AG09319 (cell line): ENCODE measurements at regions not wholly inside any gene's neighbourhood (a gene's known extent, or its start where the extent isn't known, plus 50 kb on each side); places are given as distances from the start of the nearest gene placed in this dataset.

ENCODE experiments used
- DNase-seq: peaks from one replicate; pipeline ENCODE4 v3.0.0-alpha.2; 2010; ENCODE audit warnings: low read depth; ENCODE audit errors: extremely low read depth
- CTCF ChIP-seq: IDR thresholded peaks from 2 replicates; pipeline ENCODE4 v1.5.1; 2011; ENCODE audit warnings: low read depth, mild to moderate bottlenecking, inconsistent platforms, low read length, moderate library complexity

- DNase-seq, result no peak
- TF ChIP-seq CTCF, result no peak
These were observed 175.6 kb downstream of the MTHFS start for GRCh38 chr15:79721256-79721655.

DNA sequence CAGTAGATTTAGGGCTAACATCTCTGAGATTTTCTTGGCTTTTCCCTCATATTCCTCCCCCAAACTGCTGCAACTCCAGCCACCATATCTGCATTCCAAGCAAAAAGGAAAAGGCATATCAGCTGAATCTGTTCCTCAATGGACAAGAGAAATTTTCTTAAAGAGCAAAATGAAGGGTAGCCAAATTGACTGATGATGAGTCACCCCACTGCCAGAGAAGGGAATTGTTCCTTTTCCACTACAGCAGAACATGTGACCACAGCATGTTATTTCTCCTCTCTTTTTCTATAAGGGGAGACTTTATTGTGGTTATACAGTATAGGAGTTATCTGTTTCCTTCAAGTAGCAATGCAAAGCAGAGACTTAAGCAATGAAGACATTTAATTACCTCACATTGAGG is 172.5 kb downstream of the MTHFS start:
- no peak for TF ChIP-seq CTCF
- DNase-seq, result no peak

DNA sequence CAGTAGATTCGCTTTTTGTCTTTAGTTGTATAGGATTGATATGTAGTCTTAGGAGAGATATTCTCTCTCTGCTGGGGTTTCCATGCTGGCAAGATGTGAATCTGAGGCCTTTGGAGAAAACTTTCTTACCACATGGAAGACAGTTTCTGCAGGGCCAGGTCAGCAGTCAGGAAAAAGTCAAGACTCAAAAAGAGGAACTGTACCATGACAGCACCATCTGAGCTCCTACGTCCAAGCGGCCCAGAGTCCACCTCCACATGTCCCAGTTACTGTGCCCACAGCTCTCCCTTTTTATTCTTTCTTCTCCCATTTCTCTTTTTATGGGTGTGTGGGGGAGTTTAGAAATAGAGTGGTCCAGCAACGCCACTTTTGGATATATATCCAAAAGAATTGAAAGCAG is 172.0 kb downstream of the MTHFS start:
- no peak for TF ChIP-seq CTCF
- DNase-seq, result no peak

DNA sequence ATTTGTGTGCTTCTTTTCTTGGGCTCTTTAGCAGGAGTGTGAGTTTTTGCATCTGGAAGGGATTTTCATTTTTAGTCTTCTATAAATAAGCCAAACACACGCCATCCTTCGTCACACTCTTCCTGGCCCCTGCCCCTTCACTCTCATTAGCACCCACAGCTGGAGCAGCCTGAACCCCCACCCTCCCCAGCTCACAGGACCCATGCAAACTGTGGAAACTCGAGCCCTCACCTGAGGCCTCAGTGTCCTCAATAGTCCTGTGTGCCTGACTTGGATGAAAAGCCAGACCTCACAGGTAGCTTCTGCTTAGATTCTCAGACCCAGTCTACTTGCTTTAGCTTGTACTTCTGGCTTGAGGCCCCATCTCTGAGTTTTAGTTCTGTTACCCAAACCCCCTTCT is 167.9 kb downstream of the MTHFS start:
- no peak for TF ChIP-seq CTCF
- no peak for DNase-seq

DNA sequence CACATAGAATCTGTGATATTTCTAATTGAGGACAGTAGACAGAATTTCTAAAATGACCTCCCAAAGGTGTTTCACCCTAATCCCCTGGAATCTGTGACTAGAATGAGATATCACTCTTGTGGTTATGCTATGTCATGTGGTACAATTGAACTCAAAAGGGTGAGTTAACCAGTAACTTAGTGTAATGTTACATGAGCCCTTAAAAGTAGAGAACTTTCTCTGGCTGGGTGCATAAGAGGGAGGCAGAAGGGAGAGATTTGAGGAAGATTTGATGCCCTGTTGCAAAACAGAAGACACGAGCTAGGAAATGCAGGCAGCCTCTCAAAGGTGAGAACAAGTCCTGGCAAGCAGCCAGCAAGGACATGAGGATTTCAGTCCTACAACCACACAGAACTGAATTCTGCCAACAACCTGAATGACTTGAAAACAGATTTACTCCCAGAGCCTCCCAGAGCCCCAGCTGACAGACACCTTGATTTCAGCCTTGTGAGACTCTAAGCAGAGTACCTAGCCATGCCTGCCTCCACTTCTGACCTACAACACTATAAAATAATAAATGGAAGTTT is 160.3 kb downstream of the MTHFS start:
- no peak for TF ChIP-seq CTCF
- no peak for DNase-seq

DNA sequence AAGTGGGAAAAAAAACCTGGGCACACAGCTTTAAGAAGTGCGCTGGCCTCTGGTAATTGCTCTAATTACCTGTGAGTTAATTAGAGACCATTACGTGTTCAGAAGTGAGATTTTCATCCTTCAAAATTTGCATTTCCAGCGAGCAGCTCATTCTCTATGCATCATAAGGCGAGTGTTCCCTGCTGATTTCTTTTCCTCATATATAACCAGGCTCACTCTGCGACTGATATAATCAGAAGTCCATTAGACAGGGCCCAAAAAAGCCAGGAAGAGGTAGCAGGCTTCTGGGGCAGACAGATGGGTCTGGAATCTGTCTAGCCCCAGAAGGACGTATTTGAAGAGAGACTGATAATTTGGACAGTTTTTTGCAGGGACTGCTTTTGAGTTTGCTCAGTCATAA is 158.7 kb downstream of the MTHFS start:
- TF ChIP-seq CTCF, result no peak
- no peak for DNase-seq

DNA sequence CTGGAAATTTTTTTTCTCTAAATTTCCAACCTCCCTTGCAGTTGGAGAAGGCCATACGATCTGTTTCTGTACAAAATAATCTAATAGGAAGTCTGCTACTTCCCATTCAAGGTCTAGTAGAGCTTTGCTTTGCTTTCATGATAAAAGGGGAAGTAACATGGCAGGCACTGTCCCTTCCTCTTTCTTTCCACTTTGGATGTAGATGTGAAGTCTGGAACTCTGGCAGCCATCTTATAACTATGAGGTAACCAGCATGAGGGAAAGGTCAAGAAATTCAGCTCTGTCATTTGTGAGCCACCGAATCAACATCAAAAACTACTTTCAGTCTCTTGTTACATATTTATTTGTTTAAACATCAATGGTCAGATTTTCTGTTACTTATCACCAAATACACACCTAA is 156.3 kb downstream of the MTHFS start:
- TF ChIP-seq CTCF, result no peak

More for the DNA sequence above, 156.3 kb downstream of the MTHFS start:
- no peak for DNase-seq
